Small intestine (tissue), 7 donors: ENCODE measurements at regions not wholly inside any gene's neighbourhood (a gene's known extent, or its start where the extent isn't known, plus 50 kb on each side); places are given as distances from the start of the nearest gene placed in this dataset.

Experiments
- DNase-seq, 2 donors: peaks; one replicate each; pipeline versions ENCODE4 v3.0.0 to v3.0.0-alpha.2; 2013
- FAIRE-seq: peaks from 2 replicates; lab custom pipeline; 2012; peaks lifted over from hg19 to GRCh38; lab: Jason Lieb, UNC
- H3K27ac ChIP-seq, 3 donors: one replicate each; pipeline ENCODE4 v1.5.1; 2013; ENCODE audit warnings: low read length in 2 of 3, mild to moderate bottlenecking in 2 of 3, control low read depth in 1 of 3, inconsistent platforms in 1 of 3, low read depth in 1 of 3, moderate library complexity in 1 of 3
- H3K27me3 ChIP-seq, 3 donors: one replicate each; pipeline ENCODE4 v1.6.1; 2013; ENCODE audit warnings: low read length in 3 of 3, inconsistent platforms in 1 of 3; ENCODE audit not compliant: control insufficient read depth in 3 of 3, insufficient read depth in 3 of 3
- H3K36me3 ChIP-seq, 3 donors: one replicate each; pipeline ENCODE4 v1.6.1; 2013; ENCODE audit warnings: low read length in 3 of 3, inconsistent platforms in 1 of 3, low read depth in 1 of 3, mild to moderate bottlenecking in 1 of 3, moderate library complexity in 1 of 3; ENCODE audit not compliant: control insufficient read depth in 3 of 3, insufficient read depth in 2 of 3
- H3K4me1 ChIP-seq, 3 donors: one replicate each; pipeline ENCODE4 v1.6.1; 2013; ENCODE audit warnings: low read length in 2 of 3, inconsistent platforms in 1 of 3, low read depth in 1 of 3, mild to moderate bottlenecking in 1 of 3, moderate library complexity in 1 of 3; ENCODE audit not compliant: control insufficient read depth in 3 of 3, insufficient read depth in 2 of 3
- H3K4me3 ChIP-seq, 3 donors: one replicate each; pipeline ENCODE4 v1.5.1; 2013; ENCODE audit warnings: low read length in 3 of 3, control low read depth in 1 of 3, inconsistent platforms in 1 of 3, low read depth in 1 of 3, mild to moderate bottlenecking in 1 of 3, moderate library complexity in 1 of 3
- H3K9me3 ChIP-seq, 2 donors: one replicate each; pipeline ENCODE4 v1.6.1; 2013; ENCODE audit warnings: low read depth in 1 of 2, low read length in 1 of 2; ENCODE audit not compliant: control insufficient read depth in 2 of 2, insufficient read depth in 1 of 2
- WGBS, 3 donors: extraction: QIAGEN DNeasy Blood & Tissue Kit; methylation state at CpG; one replicate each; pipeline ENCODE4 v1.1.7; 2013; 5-methylcytosine and 5-hydroxymethylcytosine counted together
- donor health status: healthy with polysubstance abuse.
- donor health status: control.
- donor health status: control.
- donor health status: Bipolar disorder and iron deficiency.
- donor health status: healthy.

DNA sequence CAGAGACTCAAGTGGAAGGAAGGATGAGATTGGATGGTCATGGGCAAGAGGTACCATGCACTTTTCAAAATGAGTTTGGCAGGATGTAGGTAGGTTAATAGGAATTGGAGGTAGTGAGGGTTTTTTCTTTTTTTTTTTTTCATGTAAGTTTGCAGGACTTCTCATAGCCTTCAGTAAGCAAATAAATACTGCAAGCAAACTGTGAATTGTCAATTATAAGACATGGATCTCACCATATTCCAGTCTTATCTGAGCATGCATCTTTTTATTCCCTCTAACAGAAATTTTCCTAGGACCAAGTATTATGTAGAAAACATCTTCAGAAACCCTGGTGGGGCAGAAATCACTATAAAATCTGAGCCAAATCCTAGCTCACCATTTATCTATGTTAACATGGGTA lies 584.6 kb upstream of the CDH5 start:
- no peaks in the 10 kb centered on the region for H3K36me3 ChIP-seq
- no peak overlapping the region for H3K27ac ChIP-seq
- H3K9me3 ChIP-seq, result peaks cover 0 to 1% of the 10 kb centered on the region in 2 donors
- no peaks in the 10 kb centered on the region for H3K27me3 ChIP-seq
- H3K4me1 ChIP-seq, result no peaks in the 10 kb centered on the region
- H3K4me3 ChIP-seq, result no peak overlapping the region
- no peak for FAIRE-seq
- no peak for DNase-seq

DNA sequence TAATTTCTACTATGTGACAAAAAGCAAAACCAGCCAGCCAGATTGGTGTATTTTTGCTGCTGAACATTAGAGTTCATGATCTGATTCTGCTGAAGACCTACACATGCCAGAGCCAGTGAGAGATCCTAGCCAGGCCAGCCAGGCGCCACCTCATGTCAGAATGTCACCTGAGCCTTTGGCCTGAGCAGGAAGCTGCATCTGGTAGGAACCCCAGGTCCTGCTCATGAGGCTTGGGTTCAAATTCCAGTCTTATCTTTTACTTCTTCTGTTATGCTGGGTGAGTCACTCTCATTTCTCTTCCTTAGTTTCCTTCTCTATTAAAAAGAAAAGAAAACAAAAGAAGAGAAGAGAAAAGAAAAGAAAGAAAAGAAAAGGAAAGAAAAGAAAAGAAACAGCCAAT lies 585.1 kb upstream of the CDH5 start:
- Histone ChIP-seq H3K27ac (no peak overlapping the region), H3K9me3 (peaks cover 0 to 1% of the 10 kb centered on the region in 2 donors), H3K4me3 (no peak overlapping the region), H3K36me3 (no peaks in the 10 kb centered on the region), H3K27me3 (no peaks in the 10 kb centered on the region), H3K4me1 (no peaks in the 10 kb centered on the region)
- DNase-seq (peak; percentile 5 to 19), FAIRE-seq (no peak)
- 18 to 73% (median 43%) methylated on average over 1 of the region's 1 CpG for WGBS, 3 donors

DNA sequence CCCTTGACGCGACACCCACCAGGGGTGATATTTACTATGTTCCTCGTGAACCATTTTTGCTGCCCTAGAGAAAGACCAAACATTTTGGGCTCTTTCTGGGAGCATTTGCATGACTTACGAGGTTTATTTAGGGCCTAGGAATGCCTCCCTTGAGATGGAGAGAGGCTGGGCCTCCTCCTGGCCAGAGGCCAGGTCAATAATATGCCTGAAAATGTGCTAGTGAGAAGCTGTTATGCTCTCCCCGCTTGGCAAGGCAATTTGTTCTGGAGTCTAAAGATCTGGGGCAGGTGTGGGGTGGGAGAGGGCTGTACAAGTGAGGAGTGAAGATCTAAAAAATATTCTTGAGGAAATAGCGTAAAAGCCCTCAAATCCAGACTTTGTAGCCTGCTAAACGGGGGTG lies 587.3 kb upstream of the CDH5 start:
- H3K36me3 ChIP-seq, result no peaks in the 10 kb centered on the region
- no peaks in the 10 kb centered on the region for H3K4me1 ChIP-seq
- DNase-seq (no peak), FAIRE-seq (no peak)
- 80 to 85% (median 84%) methylated on average over 7 of the region's 7 CpGs for WGBS, 3 donors
- H3K4me3 ChIP-seq, result no peak overlapping the region
- H3K27ac ChIP-seq, result no peak overlapping the region
- H3K9me3 ChIP-seq, result peaks cover 0 to under 1% of the 10 kb centered on the region in 2 donors
- no peaks in the 10 kb centered on the region for H3K27me3 ChIP-seq

DNA sequence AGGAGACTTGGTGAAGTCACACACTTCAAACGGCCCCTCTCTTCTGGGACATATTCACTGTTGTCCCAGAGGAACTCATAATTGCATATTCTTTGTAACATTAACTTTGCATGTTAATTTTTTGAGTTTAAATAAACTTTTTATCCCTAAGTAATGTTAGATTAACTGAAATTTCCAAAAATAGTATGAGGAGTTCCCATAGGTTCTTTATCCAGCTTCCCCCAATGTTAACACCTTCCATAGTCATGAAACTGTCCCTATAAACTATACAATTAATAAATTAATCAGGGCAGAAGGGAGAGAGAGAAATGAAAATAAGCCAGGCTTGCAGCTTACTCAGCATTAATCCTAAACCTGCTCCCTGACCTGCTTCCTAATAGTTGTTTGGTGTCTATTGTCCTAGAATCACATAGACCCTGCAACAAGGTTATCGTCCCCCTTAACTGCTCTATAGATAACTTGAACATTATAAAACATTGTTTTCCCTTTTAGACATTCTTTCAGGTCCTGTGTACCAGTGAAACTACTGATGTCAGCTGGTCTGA lies 589.8 kb upstream of the CDH5 start:
- Histone ChIP-seq H3K27me3 (no peaks in the 10 kb centered on the region), H3K27ac (no peak overlapping the region), H3K36me3 (no peaks in the 10 kb centered on the region), H3K4me1 (no peaks in the 10 kb centered on the region), H3K9me3 (no peaks in the 10 kb centered on the region), H3K4me3 (no peak overlapping the region)
- 64 to 81% (median 66%) methylated on average over 2 of the region's 2 CpGs for WGBS, 3 donors
- DNase-seq (no peak), FAIRE-seq (no peak)

DNA sequence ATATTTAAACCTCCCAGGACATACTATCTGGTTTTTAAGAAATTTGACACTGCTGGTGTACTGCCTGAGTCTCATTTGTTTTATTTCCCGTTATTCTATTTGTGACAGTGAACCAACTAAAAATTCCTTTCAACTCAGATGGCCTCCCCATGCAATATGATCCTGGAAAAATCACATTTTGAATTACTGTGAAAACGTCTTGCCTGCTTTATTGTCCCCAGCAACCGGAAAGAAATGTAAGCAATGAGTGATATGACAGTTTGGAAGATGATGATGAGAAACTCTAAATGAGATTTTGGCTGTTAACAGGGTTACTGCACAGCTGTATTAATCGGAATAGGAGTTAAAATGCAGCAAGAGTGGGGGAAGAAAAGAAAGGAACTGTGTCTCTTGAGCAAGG lies 590.7 kb upstream of the CDH5 start:
- FAIRE-seq (no peak), DNase-seq (no peak)
- peaks cover 0 to 2% of the 10 kb centered on the region in 2 donors for H3K9me3 ChIP-seq
- H3K4me1 ChIP-seq, result no peaks in the 10 kb centered on the region
- H3K36me3 ChIP-seq, result no peaks in the 10 kb centered on the region
- 62 to 63% (median 62%) methylated on average over 4 of the region's 4 CpGs for WGBS, 3 donors
- no peaks in the 10 kb centered on the region for H3K27me3 ChIP-seq
- H3K4me3 ChIP-seq, result no peak overlapping the region
- no peak overlapping the region for H3K27ac ChIP-seq

DNA sequence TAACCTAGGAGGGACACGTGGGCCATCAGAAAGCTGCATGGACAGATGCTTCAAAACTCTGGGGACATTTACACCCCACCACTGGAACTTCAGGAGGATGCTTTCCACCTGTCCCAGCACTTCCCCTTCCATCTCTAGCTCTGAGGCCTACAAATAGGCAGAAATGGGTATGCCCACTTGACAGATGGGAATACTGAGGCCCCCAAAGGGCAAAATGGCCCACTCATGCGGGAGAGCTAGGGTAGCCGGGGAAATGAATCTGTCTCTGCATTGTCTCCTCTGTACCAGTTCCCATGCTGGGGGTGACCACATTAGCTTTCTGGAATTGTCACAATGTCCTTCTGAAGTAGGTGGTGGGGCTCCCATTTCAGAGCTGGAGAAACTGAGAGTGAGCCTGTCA lies 592.1 kb upstream of the CDH5 start:
- FAIRE-seq, result no peak

GRCh38 chr16:65773301-65773874 lies 593.1 kb upstream of the CDH5 start:
- no peaks in the 10 kb centered on the region for H3K27me3 ChIP-seq
- FAIRE-seq, result no peak
- DNase-seq, result no peak
- WGBS, 3 donors, result 44 to 57% (median 45%) methylated on average over 10 of the region's 10 CpGs
- no peaks in the 10 kb centered on the region for H3K36me3 ChIP-seq
- no peak overlapping the region for H3K4me3 ChIP-seq
- H3K27ac ChIP-seq, result no peak overlapping the region
- H3K9me3 ChIP-seq, result peaks cover 0 to 10% of the 10 kb centered on the region in 2 donors
- H3K4me1 ChIP-seq, result no peaks in the 10 kb centered on the region

More for the DNA sequence above, 592.1 kb upstream of the CDH5 start:
- H3K27me3 ChIP-seq, result no peaks in the 10 kb centered on the region
- H3K9me3 ChIP-seq, result peaks cover 0 to 10% of the 10 kb centered on the region in 2 donors
- 46 to 85% (median 65%) methylated on average over 3 of the region's 3 CpGs for WGBS, 3 donors
- no peak overlapping the region for H3K27ac ChIP-seq
- H3K4me1 ChIP-seq, result no peaks in the 10 kb centered on the region
- no peak overlapping the region for H3K4me3 ChIP-seq
- no peak for DNase-seq
- H3K36me3 ChIP-seq, result no peaks in the 10 kb centered on the region

DNA sequence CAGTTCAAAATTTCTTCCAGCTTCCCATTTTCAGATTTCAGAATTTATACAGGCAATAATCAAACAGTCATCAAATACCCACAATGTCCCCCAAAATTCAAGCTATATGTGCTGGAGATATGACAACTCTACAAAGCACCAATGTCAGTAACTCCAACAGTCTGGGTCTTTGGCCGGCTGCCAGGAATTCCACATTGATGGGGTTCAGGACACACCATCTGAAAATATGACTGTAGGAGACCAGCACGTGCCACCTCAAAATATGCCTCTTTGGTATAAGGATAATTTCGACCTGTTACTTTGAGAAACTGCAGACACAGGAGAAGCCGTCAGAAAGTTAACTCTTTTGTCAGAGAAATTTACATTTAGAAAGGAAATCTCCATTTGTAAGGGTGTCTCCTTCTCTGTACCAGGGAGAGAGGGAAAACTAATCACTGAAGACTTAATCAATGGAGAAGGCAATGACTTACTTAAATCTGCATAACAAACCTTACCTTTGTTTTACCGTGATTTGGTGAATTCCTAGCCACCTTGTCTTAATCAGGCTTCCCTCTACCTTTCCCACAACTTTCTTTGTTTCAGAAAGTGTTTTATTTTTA lies 594.3 kb upstream of the CDH5 start:
- Histone ChIP-seq H3K27ac (no peak overlapping the region), H3K27me3 (no peaks in the 10 kb centered on the region), H3K36me3 (no peaks in the 10 kb centered on the region), H3K4me1 (no peaks in the 10 kb centered on the region), H3K4me3 (no peak overlapping the region), H3K9me3 (peaks cover 0 to 10% of the 10 kb centered on the region in 2 donors)
- no peak for FAIRE-seq
- no peak for DNase-seq
- 59 to 70% (median 64%) methylated on average over 5 of the region's 5 CpGs for WGBS, 3 donors
